HG02884 (cell line): ENCODE measurements at regions not wholly inside any gene's neighbourhood (a gene's known extent, or its start where the extent isn't known, plus 50 kb on each side); places are given as distances from the start of the nearest gene placed in this dataset.

Experiments
- ATAC-seq: cut with Tn5 transposase; IDR thresholded peaks from one replicate; pipeline ENCODE4 v1.9.1; 2021; ENCODE audit warnings: mild to moderate bottlenecking, moderate library complexity; ENCODE audit not compliant: unreplicated experiment

DNA sequence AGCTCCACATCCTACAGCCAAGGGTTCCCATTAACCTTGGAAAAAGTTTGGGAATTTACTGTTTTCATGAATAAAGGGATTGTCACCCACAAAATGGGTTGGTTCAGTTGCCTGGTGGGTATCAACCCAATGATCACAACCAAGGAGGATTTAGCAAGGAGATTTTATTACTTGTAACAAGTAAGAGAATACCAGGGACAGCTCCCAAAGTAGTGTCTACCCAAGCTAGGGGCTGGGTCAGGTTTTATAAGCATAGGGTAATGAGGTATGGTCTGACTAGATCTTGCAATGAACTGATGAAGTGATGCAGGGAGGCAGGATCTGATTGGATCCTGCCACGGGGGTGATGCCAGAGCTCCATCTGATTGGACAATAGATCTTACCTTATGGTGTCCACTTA lies 681.8 kb downstream of the SLC4A3 start:
- ATAC-seq: no peak

DNA sequence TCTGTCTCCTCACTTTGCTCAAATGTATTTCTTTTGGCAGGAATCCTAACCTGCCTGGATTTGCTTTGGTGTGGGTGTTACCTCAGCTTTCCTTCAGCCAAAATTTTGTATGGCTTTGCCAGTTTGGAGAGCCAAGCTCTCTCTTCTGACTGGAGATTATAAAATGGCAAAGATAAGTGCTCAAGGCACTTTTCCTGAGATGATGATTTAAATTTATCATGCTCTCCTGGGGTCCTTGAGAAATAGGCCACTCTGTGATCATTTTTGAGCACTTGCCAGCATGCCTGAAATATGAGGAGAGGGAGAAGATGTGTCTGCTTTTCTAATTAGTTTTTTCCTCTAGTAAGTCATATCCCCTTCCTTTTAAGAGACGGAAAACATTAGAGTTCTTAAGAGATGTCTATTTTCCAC lies 683.0 kb downstream of the SLC4A3 start:
- ATAC-seq: no peak

DNA sequence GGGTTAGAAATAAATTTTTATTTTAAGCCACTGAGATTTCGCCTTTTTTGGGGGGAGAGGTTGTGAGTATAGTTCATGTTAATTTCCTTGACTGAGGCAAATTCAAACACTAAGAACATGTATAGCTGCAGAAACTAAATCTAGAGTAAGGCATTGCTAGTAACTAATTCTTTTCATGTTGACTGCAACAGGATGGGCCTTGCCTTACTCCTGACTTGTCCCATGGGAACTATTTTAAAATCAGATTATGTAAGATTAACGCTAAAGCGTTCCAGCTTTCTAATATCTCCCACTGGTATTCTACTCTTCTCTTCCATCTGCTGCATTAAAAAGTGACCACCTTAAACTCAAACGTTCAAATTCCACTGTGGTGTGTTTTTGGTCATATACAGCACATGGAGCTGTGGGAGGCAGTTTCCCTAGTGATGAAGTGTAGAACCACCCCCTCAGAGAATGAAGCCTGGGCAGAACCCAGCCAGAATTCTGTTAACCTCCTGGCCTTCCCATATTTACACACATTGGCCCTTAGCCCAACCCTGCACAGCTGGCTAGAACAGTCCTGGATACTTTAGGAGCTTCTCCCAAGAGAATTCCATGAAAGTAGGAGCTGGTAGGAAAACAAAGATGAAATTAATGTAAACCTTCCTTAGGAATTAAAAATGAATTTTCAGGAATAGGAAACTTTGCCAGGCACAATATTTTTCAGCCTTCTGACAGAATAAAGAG lies 687.8 kb downstream of the SLC4A3 start:
- ATAC-seq: no peak

DNA sequence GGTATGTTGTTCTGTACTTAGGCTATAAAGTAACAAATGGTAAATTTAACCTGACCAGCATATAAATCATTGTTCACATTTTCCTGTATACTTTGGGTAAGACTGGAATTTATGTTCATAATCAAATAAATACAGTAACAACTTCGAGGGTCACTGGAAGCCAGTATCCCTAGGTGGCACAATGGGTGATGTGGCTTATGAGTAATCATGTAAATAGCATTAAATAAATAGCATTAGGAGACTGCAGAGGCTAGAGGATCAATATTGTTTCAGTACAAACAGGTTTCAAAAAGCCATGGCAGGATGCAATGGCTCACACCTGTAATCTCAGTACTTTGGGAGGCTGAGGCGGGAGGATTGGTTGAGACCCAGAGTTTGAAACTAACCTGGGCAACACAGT lies 690.6 kb downstream of the SLC4A3 start:
- ATAC-seq: no peak

DNA sequence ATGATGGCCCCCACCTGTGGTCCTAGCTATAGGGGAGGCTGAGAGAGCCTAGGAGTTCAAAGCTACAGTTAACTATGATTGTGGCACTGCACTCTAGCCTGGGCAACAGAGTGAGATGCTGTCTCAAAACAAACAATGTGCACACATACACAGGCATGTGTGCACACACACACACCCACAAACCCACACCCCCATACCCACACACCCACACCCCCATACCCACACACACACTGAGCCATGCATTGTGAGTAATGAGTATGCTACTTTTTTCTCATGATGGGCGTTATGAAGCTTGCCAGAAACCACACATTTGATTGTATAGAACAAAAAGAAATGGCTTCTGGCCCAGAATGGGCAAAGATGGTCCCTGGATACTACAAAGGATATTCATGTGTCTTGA lies 691.1 kb downstream of the SLC4A3 start:
- no peak for ATAC-seq

DNA sequence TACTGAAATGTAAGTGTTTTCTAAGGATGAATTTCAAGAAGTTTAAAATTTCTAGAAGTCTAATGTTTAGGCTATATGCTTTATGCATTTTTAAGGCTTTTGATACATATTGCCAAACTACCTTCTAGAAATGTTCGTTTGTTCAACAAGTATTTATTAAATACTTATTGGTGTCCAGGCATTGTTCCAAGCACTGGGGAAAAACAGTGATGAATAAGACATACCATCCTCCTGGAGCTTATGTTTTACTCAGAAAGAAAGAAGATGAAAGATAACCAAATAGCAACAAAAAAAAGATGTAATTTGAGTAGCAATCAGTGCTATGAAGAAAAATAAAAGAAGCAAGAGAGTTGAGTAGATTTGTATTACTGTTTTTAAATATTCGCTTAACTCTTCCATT lies 692.9 kb downstream of the SLC4A3 start:
- ATAC-seq: no peak

DNA sequence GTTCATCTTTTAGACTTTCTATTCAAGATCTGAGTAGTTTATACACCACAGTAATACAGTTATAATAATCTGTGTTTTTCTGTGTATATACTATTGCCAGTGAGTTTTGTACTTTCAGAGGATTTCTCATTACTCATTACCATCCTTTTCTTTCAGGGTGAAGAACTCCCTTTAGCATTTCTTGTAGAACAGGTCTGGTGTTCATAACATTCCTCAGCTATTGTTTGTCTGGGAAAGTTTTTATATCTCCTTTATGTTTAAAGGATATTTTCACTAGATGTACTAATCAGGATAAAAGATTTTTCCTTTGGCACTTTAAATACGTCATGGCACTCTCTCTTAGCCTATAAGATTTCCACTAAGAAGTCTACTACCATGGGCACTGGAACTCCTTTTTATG lies 705.5 kb downstream of the SLC4A3 start:
- no peak for ATAC-seq

DNA sequence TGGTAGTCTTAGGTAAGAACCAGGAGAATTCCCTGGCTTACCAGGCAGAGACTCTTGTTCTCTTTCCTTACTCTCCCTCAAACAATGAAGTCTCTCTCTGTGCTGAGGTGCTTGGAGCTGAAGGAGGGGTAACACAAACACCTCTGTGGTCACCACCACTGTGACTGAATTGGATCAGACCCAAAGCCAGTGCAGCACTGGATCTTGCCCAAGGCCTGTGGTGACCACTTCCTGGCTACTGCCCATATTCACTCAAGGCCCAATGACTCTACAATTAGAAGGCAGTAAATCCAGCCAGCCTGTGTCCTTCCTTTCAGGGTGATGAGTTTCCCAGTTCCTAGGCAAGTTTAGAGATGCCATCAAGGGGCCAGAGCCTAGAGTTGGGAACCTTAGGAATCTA lies 706.8 kb downstream of the SLC4A3 start:
- no peak for ATAC-seq

DNA sequence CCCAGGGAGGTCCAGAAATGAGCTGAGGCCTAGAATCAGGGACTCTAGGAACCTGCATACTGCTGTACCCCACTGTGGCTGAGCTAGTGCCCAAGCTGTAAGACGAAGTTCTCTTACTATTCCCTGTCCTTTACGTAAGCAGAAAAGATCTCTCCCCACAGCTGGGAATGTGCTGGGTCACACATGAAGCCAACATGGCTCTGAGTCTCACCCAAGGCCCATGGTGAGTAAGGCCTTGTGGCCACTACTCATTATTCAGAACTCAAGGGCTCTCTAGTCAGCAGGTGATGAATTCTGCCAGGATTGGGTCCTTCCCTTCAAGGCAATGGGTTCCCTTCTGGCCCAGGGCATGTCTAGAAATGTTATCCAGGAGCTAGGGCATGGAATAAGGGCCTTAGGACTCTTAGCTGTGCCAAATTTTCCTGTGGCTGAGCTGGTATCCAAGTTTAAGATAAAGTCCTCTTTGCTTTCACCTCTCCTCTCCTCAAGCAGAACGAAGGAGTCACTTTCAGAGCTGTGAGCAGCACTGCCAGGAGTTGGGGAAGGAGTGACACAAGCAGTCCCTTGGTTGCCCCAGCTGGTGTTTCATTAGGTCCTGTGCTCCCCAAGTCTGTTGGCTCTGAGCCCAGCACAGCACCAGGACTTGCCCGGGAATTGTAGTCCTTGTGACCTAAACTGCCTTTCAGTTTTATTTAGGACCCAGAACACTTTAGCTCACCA lies 707.6 kb downstream of the SLC4A3 start:
- ATAC-seq: no peak

DNA sequence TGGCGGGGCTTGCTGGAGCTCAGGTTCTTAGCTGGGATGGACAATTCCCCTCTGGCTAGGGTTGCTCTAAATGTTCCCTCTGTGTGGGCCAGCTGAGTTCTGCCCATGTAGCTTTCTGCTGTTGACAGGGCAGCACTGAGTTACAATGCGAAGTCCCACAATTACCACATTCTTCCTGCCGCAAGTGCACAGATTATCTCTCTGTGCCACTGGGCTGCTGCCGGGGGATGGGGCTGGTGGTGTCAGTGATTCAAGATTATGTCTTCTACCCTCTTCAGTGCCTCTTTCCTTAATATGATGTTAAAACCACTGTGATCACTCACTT lies 708.1 kb downstream of the SLC4A3 start:
- ATAC-seq: no peak

DNA sequence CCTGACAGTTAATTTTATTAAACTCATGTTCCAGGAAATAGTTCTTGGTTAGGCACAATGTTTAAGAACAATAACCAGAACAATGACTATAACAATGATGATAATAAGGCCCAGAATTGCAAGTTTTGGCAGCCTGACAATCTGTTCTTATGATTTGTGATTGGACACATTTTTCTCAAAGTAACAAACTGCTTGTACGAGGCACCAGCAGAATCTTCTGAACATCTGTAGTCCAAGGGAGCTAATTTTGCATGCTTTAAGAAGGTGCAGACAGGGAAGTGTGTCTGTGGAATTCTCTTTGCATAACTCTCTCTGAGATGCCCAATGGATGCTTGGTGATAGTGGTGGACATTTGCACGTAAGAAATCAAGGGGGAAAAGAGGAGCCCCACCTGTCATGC lies 709.3 kb downstream of the SLC4A3 start:
- ATAC-seq: no peak

DNA sequence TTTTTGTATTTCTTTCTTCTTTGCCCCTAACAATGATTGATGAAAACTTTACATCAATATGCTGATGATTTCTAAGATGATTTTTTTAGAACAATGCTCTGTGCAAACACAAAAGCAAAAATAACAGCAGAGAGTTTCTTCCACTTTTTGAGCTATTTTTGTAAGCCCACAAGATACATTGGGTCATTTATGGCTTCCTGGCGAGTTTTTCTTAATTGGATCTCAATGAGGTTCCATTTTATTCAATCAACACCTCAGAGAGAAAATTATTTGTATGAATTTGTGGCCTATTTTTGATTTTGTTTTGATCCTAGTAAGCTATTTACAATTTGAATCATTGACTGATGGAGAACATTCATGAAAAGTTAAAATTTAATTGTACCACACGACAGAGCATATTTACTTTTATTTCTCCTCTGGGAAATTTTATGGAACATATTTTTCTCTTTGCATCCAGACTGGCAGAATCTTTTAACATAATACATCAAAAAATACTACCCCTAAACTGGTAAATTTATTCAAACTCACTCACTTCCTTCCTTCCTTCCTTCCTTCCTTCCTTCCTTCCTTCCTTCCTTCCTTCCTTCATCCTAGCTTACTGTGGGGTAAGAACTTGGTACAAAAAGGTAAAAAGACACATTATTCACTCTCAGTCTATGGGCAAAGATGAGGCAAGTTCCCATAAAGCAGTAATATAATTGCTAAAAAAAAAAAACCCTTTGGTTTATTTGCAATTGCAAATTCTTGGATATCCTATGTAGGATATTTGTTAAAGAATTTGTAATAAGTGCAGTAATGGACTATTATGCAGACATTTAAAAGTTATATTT lies 710.4 kb downstream of the SLC4A3 start:
- ATAC-seq: no peak

DNA sequence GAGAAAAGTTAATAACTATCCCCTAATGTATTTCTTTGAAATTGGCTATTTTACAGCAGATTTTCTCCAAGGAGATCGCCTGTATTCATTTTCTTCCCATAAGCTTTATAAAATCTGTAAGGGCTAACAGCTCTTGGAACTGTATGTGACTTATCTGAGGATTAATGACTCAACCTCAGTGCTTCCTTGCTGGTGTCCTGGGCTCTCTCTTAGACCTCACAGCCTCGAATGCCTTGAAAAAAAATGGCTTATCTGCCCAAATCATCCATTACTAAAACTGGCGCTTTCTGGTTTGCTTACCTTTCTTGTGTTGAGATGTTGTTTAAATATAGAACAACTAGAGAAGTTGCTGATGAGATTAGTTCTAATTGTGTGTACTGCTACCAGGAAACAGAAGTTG lies 713.6 kb downstream of the SLC4A3 start:
- ATAC-seq: no peak

DNA sequence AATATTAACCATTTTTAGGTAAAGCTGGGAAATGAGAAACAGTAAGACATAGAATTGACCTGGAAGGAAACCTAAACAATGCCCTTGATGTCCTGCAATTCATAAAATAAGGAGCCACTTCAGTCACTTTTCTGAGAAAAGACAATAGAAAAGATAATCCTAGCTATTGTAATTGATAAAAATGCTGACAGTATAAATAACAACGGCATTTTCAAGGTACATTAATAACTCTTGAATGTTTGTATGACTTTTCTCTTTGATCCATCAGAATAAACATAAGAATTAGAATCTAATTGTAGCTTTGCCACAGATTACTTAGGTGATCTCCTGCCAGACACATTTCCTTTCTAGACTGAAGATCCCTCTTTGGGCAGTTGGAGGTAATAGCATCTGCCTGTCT lies 719.5 kb downstream of the SLC4A3 start:
- ATAC-seq: no peak

DNA sequence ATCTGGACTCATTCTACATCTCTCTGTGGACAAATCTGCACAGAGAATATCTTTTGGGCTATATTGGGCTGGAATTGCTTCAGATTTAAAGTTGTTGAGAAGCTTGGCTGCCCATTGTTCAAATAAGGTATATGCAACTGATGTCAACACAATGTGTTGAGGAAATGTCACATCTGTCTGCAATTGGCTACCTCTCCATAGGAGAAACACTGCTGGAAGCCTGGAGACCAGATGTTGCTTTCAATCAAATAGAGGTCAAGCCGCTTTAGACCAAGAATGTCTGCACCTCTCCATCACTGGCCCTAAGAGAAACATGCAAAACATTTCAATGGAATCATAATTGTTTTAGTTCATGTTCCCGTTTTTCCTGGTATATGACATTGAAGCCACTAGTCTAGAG lies 720.2 kb downstream of the SLC4A3 start:
- no peak for ATAC-seq

DNA sequence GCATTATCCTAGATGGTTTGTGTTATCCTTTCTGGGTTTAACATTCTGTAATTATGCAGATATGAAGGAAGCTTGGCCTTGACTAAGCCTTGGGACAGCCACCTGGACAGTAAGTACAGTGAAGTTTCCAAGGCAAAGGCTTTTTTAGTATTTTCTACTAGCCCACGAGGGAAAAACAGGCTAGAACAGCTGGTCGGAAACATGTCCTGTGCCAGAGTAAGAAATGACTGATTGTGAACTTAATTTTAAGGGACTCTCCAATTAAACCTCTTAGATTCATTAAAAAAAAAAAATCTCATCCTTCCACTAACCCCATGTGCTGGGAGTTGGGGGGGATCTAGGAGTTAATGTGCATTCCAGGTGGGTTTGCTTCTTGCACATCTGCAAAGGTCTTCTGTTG lies 720.8 kb downstream of the SLC4A3 start:
- no peak for ATAC-seq

DNA sequence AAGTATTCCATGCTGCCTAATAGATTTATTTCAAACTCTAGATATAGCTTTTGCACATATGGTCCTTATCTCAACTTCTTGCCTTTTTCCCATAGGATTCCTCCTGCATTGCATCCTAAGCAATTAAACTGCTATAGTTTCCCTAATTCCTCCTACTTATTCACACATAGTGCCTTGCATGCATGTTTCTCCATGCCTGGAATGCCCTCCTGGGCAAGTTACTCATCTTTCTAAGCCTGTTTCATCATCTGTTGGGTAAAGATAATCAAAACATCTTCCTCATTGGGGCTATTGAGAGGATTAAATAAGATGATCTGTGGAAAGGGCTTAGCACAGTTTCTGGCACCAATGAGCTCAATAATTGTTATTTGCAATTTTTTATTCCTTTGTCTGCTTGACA lies 726.5 kb downstream of the SLC4A3 start:
- no peak for ATAC-seq

DNA sequence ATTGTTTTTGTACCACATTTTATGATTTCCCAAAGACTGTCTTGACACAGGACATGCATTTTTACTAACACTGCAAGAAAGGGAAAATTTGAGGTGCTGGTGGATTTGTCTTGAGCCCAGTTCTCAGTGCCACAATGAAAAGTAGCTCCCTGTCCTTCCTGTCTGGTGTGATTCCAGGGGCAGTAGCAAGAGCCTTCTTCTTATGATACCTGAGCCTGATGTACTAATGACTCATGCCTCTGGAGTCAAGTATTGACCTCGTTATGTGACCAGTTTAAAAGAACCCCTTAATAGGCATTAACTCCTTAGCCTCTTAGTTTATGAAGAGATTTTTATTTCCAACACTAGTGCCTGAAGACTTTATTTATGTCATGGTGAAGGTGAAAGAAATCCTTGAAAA lies 728.6 kb downstream of the SLC4A3 start:
- ATAC-seq: no peak

DNA sequence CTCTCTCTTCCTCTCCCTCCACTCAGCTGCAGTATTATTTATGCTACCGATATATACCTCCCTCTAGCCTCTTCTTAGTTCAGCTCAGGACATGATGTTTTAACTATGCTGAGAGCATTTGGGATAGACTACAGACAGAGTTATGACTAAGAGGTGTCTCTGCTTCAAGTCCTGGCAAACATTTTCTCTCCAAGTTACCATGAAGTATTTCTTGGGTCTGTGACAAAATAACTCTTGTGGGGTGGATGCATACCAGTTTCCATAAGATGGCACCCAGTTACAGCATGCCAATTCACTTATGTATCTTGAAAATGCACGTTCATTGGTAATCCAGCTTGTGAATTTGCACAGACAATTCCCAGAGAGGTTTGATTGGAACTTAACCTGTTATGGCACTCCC lies 737.6 kb downstream of the SLC4A3 start:
- no peak for ATAC-seq

DNA sequence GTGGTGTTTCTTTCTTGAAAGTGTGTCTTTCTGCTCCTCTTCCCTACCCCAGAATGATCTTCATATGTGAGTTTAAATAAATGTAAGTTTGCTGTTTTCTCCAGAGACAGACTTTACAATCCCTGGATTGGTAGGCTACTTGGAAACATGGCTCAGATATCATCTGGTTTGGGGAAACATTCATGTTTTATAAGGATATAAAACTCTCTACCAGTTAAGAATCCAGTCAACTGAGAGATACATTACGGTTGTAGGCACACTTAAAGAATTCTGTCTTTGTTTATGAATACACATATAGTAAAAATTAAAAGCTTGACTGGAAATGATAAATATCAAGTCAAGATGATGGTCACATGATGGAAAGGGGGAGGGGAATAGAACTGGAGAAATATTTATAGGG lies 739.3 kb downstream of the SLC4A3 start:
- no peak for ATAC-seq

DNA sequence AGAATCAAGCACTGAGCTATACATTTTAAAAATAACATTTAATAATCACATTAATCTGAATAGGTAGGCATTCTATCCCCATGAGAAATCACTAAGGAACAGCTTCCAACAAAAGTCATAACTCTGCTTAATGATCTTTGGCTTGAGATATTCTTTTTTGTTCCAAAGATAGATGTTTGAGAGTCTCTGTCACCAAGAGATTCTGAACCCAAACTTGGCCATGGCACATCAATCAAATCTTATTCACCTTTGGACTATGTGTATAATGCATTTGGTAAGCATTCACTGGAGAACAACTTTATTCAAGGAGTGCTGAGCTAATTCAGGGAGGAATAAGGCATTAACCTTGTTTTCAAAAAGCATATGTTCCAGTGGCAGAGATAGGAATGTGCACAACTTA lies 743.3 kb downstream of the SLC4A3 start:
- ATAC-seq: no peak

DNA sequence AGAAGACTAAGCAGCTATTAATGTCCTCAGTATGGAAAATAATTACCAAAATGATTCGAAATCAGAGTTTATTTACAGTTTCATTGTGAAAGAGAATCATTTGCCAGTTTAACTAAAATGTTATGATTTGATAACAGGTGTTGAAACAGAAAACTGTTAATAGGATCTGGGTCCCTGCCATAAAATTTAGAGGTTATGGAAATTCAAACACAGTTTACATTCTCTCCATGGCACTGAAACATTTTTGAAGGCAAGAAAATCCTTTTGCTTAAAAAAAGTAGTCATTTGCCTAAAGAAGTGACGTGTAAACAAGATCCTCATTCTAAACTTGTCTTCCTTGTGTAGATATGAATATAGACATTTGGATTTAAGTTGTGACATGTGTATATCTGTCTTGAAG lies 743.8 kb downstream of the SLC4A3 start:
- no peak for ATAC-seq
